ENCODE measurements at regions not wholly inside any gene's neighbourhood (a gene's known extent, or its start where the extent isn't known, plus 50 kb on each side); places are given as distances from the start of the nearest gene placed in this dataset.

- Histone ChIP-seq H3K36me3 (no peaks in the 10 kb centered on the region), H3K9me3 (no peaks in the 10 kb centered on the region), H3K4me3 (no peak overlapping the region), H3K4me1 (replicated peaks) (no peaks in the 10 kb centered on the region), H3K27ac (no peak overlapping the region), H3K27me3 (replicated peaks; ENCODE audit: insufficient read depth) (no peaks in the 10 kb centered on the region)
- no peak for DNase-seq (ENCODE audit: low spot score)
- TF ChIP-seq, protein P1, sequence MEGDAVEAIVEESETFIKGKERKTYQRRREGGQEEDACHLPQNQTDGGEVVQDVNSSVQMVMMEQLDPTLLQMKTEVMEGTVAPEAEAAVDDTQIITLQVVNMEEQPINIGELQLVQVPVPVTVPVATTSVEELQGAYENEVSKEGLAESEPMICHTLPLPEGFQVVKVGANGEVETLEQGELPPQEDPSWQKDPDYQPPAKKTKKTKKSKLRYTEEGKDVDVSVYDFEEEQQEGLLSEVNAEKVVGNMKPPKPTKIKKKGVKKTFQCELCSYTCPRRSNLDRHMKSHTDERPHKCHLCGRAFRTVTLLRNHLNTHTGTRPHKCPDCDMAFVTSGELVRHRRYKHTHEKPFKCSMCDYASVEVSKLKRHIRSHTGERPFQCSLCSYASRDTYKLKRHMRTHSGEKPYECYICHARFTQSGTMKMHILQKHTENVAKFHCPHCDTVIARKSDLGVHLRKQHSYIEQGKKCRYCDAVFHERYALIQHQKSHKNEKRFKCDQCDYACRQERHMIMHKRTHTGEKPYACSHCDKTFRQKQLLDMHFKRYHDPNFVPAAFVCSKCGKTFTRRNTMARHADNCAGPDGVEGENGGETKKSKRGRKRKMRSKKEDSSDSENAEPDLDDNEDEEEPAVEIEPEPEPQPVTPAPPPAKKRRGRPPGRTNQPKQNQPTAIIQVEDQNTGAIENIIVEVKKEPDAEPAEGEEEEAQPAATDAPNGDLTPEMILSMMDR (IDR thresholded peaks at IDR 0.05), result no peak
- TF ChIP-seq POLR2AphosphoS5 (IDR thresholded peaks at IDR 0.05), result no peak
- TF ChIP-seq POLR2A (IDR thresholded peaks at IDR 0.05), result no peak
- intact Hi-C loops (cut with DNase I), result no loop called here
- WGBS, result 94% methylated on average over 3 of the region's 3 CpGs
Observed at GRCh38 chr2:71990826-71991225, 156.8 kb downstream of the CYP26B1 start.

DNA sequence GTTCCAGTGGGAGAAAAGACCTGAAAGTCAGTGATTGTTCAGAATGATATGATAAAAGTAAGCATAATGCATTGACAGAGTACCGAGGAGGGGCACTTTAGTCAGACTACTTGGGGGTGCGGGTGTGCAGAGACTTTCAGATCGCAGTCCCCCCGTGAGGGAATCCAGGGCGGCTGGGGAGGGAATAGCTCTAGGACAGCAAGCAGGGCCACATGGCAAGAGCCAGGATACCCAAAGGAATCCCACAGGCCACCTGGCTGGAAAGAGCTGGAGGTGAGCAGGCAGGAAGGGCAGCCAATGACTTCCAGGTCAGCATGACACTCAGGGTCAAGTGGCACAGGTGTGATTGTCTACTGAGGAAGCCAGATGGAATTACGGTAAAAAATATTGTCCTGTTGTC, 157.5 kb downstream of the CYP26B1 start:
- Histone ChIP-seq H3K27me3 (replicated peaks; ENCODE audit: insufficient read depth) (no peaks in the 10 kb centered on the region), H3K27ac (no peak overlapping the region), H3K4me1 (replicated peaks) (no peaks in the 10 kb centered on the region), H3K9me3 (no peaks in the 10 kb centered on the region), H3K4me3 (no peak overlapping the region), H3K36me3 (no peaks in the 10 kb centered on the region)
- TF ChIP-seq, protein P1 (IDR thresholded peaks at IDR 0.05), result no peak
- no peak for DNase-seq (ENCODE audit: low spot score)
- 96% methylated on average over 6 of the region's 6 CpGs for WGBS
- intact Hi-C loops (cut with DNase I), result no loop called here

DNA sequence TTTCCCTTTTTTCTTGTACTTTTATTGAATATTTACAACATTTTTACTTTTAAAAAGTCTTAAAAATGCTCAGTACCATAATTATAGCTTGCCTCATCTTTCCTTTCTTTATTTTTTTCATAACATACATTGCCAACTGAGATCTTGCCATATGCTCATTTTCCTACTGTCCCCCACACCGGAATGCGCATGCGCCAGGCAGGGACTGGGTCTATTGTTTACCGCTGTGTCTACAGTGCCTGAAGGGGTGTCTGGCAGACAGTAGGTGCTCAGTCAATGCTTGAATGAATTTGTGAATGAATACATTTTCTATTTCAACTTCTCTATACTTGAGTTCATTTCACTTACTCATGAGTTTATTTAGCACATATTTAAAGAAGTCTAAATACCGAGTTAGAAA, 158.0 kb downstream of the CYP26B1 start:
- TF ChIP-seq, protein P1 (IDR thresholded peaks at IDR 0.05), result no peak
- no peak for TF ChIP-seq POLR2AphosphoS5 (IDR thresholded peaks at IDR 0.05)
- no peak for TF ChIP-seq POLR2A (IDR thresholded peaks at IDR 0.05)
- intact Hi-C loops (cut with DNase I), result no loop called here

GRCh38 chr2:71988170-71988569, 159.5 kb downstream of the CYP26B1 start:
- Histone ChIP-seq H3K4me3 (no peak overlapping the region), H3K9me3 (no peaks in the 10 kb centered on the region), H3K36me3 (no peaks in the 10 kb centered on the region), H3K4me1 (replicated peaks) (no peaks in the 10 kb centered on the region), H3K27me3 (replicated peaks; ENCODE audit: insufficient read depth) (no peaks in the 10 kb centered on the region), H3K27ac (no peak overlapping the region)
- DNase-seq (ENCODE audit: low spot score), result no peak
- WGBS, result 58% methylated on average over 2 of the region's 2 CpGs
- TF ChIP-seq POLR2A (IDR thresholded peaks at IDR 0.05) (no peak), POLR2AphosphoS5 (IDR thresholded peaks at IDR 0.05) (no peak)
- TF ChIP-seq, protein P1 (IDR thresholded peaks at IDR 0.05), result no peak
- intact Hi-C loops (cut with DNase I), result no loop called here

More for the DNA sequence above, 158.0 kb downstream of the CYP26B1 start:
- H3K4me3 ChIP-seq, result no peak overlapping the region
- WGBS, result 96% methylated on average over 5 of the region's 5 CpGs
- H3K27me3 ChIP-seq (replicated peaks; ENCODE audit: insufficient read depth), result no peaks in the 10 kb centered on the region
- H3K27ac ChIP-seq, result no peak overlapping the region
- no peaks in the 10 kb centered on the region for H3K36me3 ChIP-seq
- DNase-seq (ENCODE audit: low spot score), result no peak
- H3K9me3 ChIP-seq, result no peaks in the 10 kb centered on the region
- H3K4me1 ChIP-seq (replicated peaks), result no peaks in the 10 kb centered on the region

GRCh38 chr2:71976685-71977084, 171.0 kb downstream of the CYP26B1 start:
- Histone ChIP-seq H3K27me3 (replicated peaks; ENCODE audit: insufficient read depth) (no peaks in the 10 kb centered on the region), H3K27ac (no peak overlapping the region), H3K4me3 (no peak overlapping the region), H3K9me3 (no peaks in the 10 kb centered on the region), H3K4me1 (replicated peaks) (no peaks in the 10 kb centered on the region), H3K36me3 (no peaks in the 10 kb centered on the region)
- no peak for DNase-seq (ENCODE audit: low spot score)
- WGBS, result 79% methylated on average over 1 of the region's 1 CpG
- no peak for TF ChIP-seq POLR2AphosphoS5 (IDR thresholded peaks at IDR 0.05)
- no peak for TF ChIP-seq POLR2A (IDR thresholded peaks at IDR 0.05)
- TF ChIP-seq, protein P1 (IDR thresholded peaks at IDR 0.05), result no peak
- intact Hi-C loops (cut with DNase I), result no loop called here

Measured in prostate gland (tissue), 2 donors.